ENCODE measurements at regions not wholly inside any gene's neighbourhood (a gene's known extent, or its start where the extent isn't known, plus 50 kb on each side); places are given as distances from the start of the nearest gene placed in this dataset.

DNA sequence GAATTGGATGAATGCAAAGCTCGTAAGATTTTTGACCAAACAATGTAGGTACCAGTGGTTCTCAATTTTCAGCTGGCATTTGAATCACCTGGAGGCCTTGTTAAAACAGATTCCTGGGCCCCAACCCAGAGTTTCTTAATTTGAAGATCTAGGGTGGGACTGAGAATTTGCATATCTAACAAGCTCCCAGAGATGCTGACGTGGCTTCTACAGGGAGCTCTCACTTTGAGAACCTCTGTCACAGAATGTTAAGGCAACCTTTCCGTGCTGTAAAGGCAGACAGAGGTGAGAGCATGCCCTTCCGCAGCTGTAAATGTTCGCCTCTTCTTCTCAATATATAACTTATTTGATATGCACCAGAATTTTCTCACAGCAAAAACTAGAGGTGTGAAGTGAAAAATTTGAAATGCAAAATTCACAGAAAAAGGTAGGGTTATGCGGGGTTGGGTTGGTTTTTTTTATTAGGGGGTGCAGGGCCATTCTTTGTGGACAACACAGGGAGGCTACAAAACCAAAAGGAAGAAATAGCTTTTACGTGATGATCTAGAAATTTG is 69.4 kb downstream of the BMP2 start:
- TF ChIP-seq, protein P1, sequence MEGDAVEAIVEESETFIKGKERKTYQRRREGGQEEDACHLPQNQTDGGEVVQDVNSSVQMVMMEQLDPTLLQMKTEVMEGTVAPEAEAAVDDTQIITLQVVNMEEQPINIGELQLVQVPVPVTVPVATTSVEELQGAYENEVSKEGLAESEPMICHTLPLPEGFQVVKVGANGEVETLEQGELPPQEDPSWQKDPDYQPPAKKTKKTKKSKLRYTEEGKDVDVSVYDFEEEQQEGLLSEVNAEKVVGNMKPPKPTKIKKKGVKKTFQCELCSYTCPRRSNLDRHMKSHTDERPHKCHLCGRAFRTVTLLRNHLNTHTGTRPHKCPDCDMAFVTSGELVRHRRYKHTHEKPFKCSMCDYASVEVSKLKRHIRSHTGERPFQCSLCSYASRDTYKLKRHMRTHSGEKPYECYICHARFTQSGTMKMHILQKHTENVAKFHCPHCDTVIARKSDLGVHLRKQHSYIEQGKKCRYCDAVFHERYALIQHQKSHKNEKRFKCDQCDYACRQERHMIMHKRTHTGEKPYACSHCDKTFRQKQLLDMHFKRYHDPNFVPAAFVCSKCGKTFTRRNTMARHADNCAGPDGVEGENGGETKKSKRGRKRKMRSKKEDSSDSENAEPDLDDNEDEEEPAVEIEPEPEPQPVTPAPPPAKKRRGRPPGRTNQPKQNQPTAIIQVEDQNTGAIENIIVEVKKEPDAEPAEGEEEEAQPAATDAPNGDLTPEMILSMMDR (IDR thresholded peaks at IDR 0.05) = no peak
- TF ChIP-seq POLR2A (IDR thresholded peaks at IDR 0.05) = no peak
